VCaP (cell line): ENCODE measurements at regions not wholly inside any gene's neighbourhood (a gene's known extent, or its start where the extent isn't known, plus 50 kb on each side); places are given as distances from the start of the nearest gene placed in this dataset.

ENCODE experiments used
- H3K27ac ChIP-seq: fragments of 450-650 bp; 2 replicates; pipeline ENCODE4 v1.5.1; 2017
- CTCF ChIP-seq: fragments of 450-650 bp; conservative IDR thresholded peaks from 2 replicates; pipeline ENCODE4 v1.5.1; 2017; ENCODE audit warnings: mild to moderate bottlenecking, moderate library complexity

- no peak for TF ChIP-seq CTCF
- H3K27ac ChIP-seq, result no peak overlapping the region
Measured at GRCh38 chr18:29644276-29644675, 1398.3 kb downstream of the DSC3 start.

- no peak for TF ChIP-seq CTCF
- no peak overlapping the region for H3K27ac ChIP-seq
Measured at GRCh38 chr18:29629493-29630036, 1413.0 kb downstream of the DSC3 start.

DNA sequence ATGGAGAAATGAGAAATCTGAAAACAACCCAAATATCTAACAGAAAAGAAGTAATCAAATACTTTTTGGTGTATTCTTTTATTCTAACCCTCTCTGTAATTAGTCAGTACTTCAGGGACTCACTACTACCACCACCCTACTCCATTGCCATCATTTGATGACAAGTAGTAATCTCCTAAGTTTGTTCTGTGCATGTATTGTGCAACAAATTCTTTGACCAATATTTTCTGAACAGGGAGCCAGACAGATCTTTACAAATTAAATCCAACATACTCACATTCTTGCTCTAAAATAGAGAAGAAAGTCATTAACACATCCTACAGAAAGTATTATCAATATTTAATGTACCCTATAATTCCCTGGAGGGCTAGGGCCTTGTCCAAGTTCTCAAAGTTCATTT, 1416.4 kb downstream of the DSC3 start:
- no peak for TF ChIP-seq CTCF
- no peak overlapping the region for H3K27ac ChIP-seq

GRCh38 chr18:29616867-29617266, 1425.7 kb downstream of the DSC3 start:
- no peak for TF ChIP-seq CTCF
- H3K27ac ChIP-seq, result no peak overlapping the region

DNA sequence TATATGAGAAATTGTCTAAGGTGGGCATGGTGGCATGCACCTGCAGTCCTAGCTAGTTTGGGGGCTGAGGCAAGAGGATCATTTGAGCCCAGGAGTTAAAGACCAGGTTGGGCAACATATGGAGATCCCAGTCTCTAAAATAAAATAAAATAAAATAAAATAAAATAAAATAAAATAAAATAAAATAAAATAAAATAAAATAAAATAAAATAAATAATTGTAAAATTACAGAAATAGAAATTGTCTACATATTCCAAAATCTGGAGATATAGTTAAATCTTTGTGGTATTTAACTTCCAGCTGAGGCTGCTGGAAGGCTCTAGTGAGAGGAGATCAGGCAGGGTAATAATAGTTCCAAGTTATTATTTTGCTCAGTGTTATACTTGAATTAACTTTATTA, 1432.1 kb upstream of the CDH2 start:
- no peak for TF ChIP-seq CTCF
- H3K27ac ChIP-seq, result no peak overlapping the region

DNA sequence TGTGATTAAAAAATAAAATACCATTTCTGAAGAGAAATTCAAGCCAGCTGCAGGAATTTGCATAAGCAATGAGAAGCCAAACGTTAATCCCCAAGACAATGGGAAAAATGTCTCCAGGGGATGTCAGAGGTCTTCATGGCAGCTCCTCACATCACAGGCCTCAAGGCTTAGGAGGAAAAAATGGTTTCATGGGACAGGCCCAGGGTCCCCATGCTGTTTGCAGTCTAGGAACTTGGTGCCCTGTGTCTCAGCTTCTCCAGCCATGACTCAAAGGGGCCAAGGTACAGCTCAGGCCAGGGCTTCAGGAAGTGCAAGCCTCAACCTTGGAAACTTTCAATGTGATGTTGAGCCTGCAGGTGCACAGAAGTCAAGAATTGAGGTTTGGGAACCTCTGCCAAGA, 1428.4 kb upstream of the CDH2 start:
- TF ChIP-seq CTCF, result no peak
- H3K27ac ChIP-seq, result no peak overlapping the region

- no peak for TF ChIP-seq CTCF
- no peak overlapping the region for H3K27ac ChIP-seq
Measured at GRCh38 chr18:29596959-29597358, 1420.0 kb upstream of the CDH2 start.
